Tibial nerve (tissue), 4 donors: ENCODE measurements at regions not wholly inside any gene's neighbourhood (a gene's known extent, or its start where the extent isn't known, plus 50 kb on each side); places are given as distances from the start of the nearest gene placed in this dataset.

ENCODE experiments used
- DNase-seq, 2 donors: peaks; one replicate each; pipeline ENCODE4 v3.0.0-alpha.2; 2019; ENCODE audit warnings: low spot score in 2 of 2
- H3K27ac ChIP-seq, 4 donors: fragments of 200-600 bp; sonication (generic) in 3 of 4; one replicate each; pipeline ENCODE4 v1.5.1; 2017 to 2019; ENCODE audit warnings: mild to moderate bottlenecking in 1 of 4
- H3K27me3 ChIP-seq, 2 donors: fragments of 200-600 bp; sonication (generic) in 1 of 2; one replicate each; pipeline versions ENCODE4 v1.5.1 to v1.6.0; 2017 to 2019
- H3K36me3 ChIP-seq, 3 donors: fragments of 200-600 bp; sonication (generic); one replicate each; pipeline ENCODE4 v1.5.1; 2018 to 2019
- H3K4me1 ChIP-seq, 4 donors: fragments of 200-600 bp; sonication (generic) in 3 of 4; one replicate each; pipeline ENCODE4 v1.5.1; 2017 to 2019
- H3K4me3 ChIP-seq, 4 donors: fragments of 200-600 bp; sonication (generic) in 3 of 4; one replicate each; pipeline ENCODE4 v1.5.1; 2017 to 2019; ENCODE audit warnings: mild to moderate bottlenecking in 1 of 4, moderate library complexity in 1 of 4
- H3K9me3 ChIP-seq, 4 donors: fragments of 200-600 bp; sonication (generic) in 3 of 4; one replicate each; pipeline ENCODE4 v1.5.1; 2017 to 2019
- EP300 ChIP-seq, 2 donors: sonication (generic); formaldehyde crosslinking; IDR thresholded peaks; one replicate each; pipeline ENCODE4 v1.6.1; 2017; ENCODE audit warnings: antibody characterized with exemption in 2 of 2, mild to moderate bottlenecking in 1 of 2
- POLR2A ChIP-seq, 2 donors: fragments of 450-650 bp; IDR thresholded peaks; one replicate each; pipeline ENCODE4 v1.6.1; 2017; ENCODE audit warnings: antibody characterized with exemption in 2 of 2, mild to moderate bottlenecking in 2 of 2, moderate library complexity in 2 of 2
- WGBS, 2 donors: methylation state at CpG; one replicate each; pipeline ENCODE4 v1.1.5; 2018; 5-methylcytosine and 5-hydroxymethylcytosine counted together
- TF ChIP-seq, protein P1 (sequence below), 5 experiments: fragments of 200-600 bp in 3 of 5; fragments of 450-650 bp in 2 of 5; sonication (generic) in 3 of 5; IDR thresholded peaks; one replicate each; pipeline ENCODE4 v1.5.1; 2016 to 2019; ENCODE audit warnings: antibody characterized with exemption in 5 of 5, mild to moderate bottlenecking in 3 of 5, moderate library complexity in 2 of 5

DNA sequence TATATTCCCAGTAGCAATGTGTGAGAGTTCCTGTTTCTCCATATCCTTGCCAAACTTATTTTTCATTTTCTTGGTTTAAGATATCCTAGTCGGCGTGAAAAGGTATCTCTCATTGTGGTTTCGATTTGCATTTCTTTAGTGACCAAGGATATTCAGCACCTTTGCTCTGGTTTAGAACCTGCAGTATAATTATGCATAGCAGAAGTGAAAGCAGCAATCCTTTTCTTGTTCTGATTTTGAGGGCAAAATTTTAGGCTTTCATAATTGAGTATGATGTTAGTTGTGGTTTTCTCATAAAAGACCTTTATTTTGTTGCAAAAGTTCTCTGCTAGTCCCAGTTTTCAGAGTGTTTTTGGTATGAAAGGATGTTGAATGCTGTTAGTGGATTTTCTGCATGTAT is 491.0 kb downstream of the FGF9 start:
- no peak overlapping the region for H3K27ac ChIP-seq
- H3K4me1 ChIP-seq, result no peaks in the 10 kb centered on the region
- no peak for DNase-seq
- H3K9me3 ChIP-seq, result no peaks in the 10 kb centered on the region
- no peaks in the 10 kb centered on the region for H3K27me3 ChIP-seq
- H3K36me3 ChIP-seq, result no peaks in the 10 kb centered on the region
- no peak overlapping the region for H3K4me3 ChIP-seq
- TF ChIP-seq, protein P1, sequence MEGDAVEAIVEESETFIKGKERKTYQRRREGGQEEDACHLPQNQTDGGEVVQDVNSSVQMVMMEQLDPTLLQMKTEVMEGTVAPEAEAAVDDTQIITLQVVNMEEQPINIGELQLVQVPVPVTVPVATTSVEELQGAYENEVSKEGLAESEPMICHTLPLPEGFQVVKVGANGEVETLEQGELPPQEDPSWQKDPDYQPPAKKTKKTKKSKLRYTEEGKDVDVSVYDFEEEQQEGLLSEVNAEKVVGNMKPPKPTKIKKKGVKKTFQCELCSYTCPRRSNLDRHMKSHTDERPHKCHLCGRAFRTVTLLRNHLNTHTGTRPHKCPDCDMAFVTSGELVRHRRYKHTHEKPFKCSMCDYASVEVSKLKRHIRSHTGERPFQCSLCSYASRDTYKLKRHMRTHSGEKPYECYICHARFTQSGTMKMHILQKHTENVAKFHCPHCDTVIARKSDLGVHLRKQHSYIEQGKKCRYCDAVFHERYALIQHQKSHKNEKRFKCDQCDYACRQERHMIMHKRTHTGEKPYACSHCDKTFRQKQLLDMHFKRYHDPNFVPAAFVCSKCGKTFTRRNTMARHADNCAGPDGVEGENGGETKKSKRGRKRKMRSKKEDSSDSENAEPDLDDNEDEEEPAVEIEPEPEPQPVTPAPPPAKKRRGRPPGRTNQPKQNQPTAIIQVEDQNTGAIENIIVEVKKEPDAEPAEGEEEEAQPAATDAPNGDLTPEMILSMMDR (IDR thresholded peaks at IDR 0.05), result no peak
- TF ChIP-seq EP300 (IDR thresholded peaks at IDR 0.05), result no peak
- TF ChIP-seq POLR2A (IDR thresholded peaks at IDR 0.05), result no peak
- 86 to 91% methylated on average over 3 of the region's 3 CpGs for WGBS, 2 donors

DNA sequence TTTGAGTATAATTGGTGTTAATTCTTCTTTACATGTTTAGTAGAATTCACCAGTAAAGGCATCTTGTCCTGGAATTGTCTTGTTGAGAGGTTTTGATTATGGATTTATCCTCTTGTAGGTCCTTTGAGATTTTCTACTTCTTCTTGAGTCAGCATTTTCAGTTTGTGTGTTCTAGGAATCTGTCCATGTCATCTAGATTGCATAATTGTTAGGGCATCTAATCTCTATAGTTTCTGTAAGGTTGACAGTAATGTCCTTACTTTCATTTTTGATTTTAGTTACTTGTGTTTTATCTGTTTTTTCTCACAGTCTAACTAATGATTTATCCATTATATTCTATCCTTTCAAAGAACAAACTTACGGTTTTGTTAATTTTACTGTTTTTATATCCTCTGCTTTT is 492.0 kb downstream of the FGF9 start:
- no peaks in the 10 kb centered on the region for H3K27me3 ChIP-seq
- no peak for DNase-seq
- TF ChIP-seq EP300 (IDR thresholded peaks at IDR 0.05), result no peak
- no peak for TF ChIP-seq POLR2A (IDR thresholded peaks at IDR 0.05)
- TF ChIP-seq, protein P1 (IDR thresholded peaks at IDR 0.05), result no peak
- no peaks in the 10 kb centered on the region for H3K9me3 ChIP-seq
- no peak overlapping the region for H3K27ac ChIP-seq
- H3K4me1 ChIP-seq, result no peaks in the 10 kb centered on the region
- H3K4me3 ChIP-seq, result no peak overlapping the region
- 76 to 79% methylated on average over 1 of the region's 1 CpG for WGBS, 2 donors
- H3K36me3 ChIP-seq, result no peaks in the 10 kb centered on the region

DNA sequence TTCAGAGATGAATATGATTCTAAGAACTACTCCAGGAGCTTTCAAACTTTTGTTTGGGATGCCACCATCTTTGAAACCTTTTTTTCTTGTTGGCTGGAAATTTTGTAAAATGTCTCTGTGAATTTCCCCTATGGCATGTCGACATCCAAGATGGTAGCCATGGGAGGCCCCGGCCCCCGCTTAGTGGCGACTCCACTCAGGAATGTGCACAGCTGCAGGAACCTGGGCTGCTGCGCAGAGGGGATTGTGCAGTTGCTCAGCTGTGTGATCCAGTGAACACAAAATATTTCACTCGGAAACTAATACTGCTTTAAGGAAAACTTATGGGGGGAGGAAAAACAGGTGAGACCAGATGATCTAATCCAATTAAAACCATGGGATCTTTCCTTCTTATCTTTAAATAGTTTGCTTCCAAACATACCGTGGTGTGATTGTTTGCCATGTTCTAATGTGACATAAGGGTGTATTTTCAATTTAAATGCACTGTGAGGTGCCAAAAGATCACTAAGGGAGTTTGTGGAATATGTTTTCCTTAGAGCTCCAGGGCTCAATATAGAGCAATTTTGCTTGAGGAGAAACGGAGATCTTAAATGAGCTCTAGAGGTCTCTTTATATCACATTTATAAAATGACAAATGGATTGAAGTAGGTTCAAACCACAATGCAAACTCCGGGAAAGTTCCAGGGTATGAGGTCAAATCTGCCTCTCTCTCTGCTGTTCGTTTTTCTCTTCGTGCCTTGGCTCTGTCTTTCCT is 497.7 kb downstream of the FGF9 start:
- Histone ChIP-seq H3K36me3 (no peaks in the 10 kb centered on the region), H3K27ac (no peak overlapping the region), H3K27me3 (no peaks in the 10 kb centered on the region), H3K9me3 (no peaks in the 10 kb centered on the region), H3K4me3 (no peak overlapping the region), H3K4me1 (no peaks in the 10 kb centered on the region)
- TF ChIP-seq, protein P1 (IDR thresholded peaks at IDR 0.05), result no peak
- TF ChIP-seq EP300 (IDR thresholded peaks at IDR 0.05), result no peak
- TF ChIP-seq POLR2A (IDR thresholded peaks at IDR 0.05), result no peak
- WGBS, 2 donors, result 63 to 64% methylated on average over 11 of the region's 11 CpGs
- no peak for DNase-seq

DNA sequence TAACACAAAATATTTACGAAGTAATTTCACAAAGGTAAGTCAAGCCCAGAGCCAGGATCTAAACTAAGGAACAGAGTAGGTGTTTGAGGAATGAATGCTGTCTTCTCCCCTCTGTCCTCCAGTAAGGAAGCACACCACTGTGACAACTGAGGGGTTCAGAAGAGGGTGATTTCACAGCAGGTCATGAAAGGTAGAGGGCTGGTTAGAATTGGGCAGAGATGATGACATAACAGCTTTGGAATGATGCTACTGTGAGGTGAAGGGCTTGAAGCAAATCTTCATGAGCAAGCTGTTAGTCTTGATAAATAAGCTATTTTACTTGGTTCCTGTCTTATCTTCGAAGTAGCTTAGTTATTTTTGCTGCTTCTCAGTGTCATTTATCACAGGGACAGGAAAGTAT is 498.6 kb downstream of the FGF9 start:
- TF ChIP-seq, protein P1 (IDR thresholded peaks at IDR 0.05), result no peak
- no peak for TF ChIP-seq EP300 (IDR thresholded peaks at IDR 0.05)
- TF ChIP-seq POLR2A (IDR thresholded peaks at IDR 0.05), result no peak
- H3K4me3 ChIP-seq, result no peak overlapping the region
- no peaks in the 10 kb centered on the region for H3K36me3 ChIP-seq
- no peaks in the 10 kb centered on the region for H3K27me3 ChIP-seq
- no peak for DNase-seq
- WGBS, 2 donors, result 69 to 76% methylated on average over 2 of the region's 2 CpGs
- H3K9me3 ChIP-seq, result no peaks in the 10 kb centered on the region
- no peak overlapping the region for H3K27ac ChIP-seq
- no peaks in the 10 kb centered on the region for H3K4me1 ChIP-seq

DNA sequence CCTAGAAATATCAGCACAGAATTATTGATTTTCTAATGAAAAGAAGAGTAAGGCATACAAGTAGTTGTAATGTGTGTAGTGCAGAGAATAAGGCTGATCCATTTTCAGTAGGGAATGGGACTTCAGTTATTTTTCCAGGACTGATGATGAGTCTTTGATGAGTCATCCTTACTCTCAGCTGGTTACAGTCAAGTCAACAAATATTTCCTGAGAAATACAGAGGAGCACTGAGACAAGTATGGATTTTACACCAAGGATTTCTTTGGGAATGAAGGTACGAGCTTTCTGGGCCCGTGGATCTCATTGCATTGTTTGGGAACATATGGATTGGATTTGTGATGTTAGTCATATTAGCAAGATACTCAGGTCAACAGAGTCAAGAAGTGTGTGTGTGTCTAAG is 502.7 kb downstream of the FGF9 start:
- Histone ChIP-seq H3K36me3 (no peaks in the 10 kb centered on the region), H3K27ac (no peak overlapping the region), H3K27me3 (no peaks in the 10 kb centered on the region), H3K4me3 (no peak overlapping the region), H3K4me1 (no peaks in the 10 kb centered on the region), H3K9me3 (no peaks in the 10 kb centered on the region)
- TF ChIP-seq, protein P1 (IDR thresholded peaks at IDR 0.05), result no peak
- TF ChIP-seq POLR2A (IDR thresholded peaks at IDR 0.05) (no peak), EP300 (IDR thresholded peaks at IDR 0.05) (no peak)
- DNase-seq, result no peak
- WGBS, 2 donors, result 62% methylated on average over 2 of the region's 2 CpGs
